Iris pigment epithelial cell (primary cell): ENCODE measurements at regions not wholly inside any gene's neighbourhood (a gene's known extent, or its start where the extent isn't known, plus 50 kb on each side); places are given as distances from the start of the nearest gene placed in this dataset.

Experiments
- DNase-seq: peaks from one replicate; pipeline ENCODE4 v3.0.0-alpha.2; 2011; ENCODE audit warnings: low read depth

DNA sequence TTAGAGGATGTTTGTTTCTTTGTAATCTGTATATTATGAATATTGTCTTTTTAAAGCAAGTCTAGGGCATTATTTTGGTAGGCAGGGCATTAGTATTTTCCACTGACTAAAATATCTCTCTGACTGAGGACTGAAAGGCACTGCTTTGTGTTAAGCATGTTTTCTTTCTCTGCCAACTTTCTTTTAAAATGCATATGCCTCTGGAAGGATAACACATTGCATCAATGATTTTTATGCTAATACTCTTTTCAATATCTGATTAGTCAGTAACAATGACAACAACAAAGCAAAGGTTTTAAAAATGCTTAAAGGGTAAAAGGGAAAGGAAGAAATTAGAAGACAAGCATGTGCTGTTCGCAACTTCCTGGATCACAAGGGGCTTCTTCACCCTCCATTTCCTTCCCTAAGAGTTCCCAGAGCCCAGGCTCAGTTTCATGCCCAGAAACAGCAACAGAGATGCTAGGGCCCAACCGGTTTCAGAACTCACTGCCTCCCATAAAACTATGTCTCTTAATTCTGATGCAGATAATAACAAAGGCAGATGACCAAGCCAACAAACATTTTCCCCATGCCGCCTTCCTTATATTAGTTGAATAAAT, 786.8 kb upstream of the ACVR2A start:
- no peak for DNase-seq

DNA sequence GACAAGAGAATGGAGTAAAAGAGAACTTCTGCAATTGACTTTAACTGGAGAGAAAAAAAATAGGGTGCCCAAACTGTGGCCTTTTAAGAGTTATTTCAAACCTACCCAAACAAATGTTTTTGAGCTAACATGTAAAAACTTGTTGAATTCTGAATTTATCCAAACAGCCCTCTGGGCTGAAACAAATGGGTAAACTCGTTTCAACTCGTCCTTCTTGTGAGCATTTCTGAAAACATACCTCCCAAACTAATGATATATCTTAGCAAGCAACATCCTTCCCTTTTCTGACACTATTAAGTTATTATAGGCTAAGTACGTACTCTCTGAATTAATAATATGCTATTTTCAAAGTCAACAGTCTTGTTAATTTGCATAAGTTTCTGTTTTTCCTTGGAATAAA, 793.0 kb upstream of the ACVR2A start:
- DNase-seq = no peak

DNA sequence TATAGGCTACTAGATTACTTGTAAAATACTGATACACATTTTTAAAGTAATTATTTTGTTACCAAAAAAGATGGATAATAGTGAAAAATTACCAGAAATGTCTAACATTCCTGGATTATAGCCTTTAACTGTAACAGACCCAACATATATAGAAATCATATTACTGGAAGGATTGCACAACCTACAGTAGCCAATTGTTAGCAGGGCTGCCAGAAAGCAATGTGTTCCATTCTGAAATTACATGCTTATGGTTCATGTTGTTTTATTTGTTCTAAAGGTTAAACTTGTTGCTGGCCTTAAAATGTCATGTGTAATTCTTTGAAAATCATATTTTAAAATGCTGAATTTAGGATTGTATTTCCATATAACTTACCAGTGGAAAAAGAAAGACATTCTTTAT, 793.6 kb upstream of the ACVR2A start:
- DNase-seq = peak; percentile 72

DNA sequence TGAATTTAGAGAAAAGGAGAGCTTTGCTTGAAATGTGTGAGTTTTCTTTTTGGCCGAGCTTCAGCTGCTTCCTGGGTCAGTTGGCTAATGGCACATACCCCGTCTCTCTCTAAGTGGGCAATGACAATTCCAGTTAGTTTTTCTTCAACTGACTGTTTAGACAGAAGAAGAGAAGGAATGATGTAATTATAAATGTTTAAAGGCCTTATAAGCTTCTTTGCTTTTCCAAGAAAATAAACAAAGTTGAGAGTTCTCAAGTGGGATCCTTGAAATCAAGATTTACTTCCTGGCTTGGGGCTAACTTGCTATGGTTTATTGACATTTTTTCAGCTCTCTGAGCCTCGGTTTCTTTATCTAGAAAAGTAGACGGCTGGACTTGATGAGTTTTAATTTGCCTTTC, 794.9 kb upstream of the ACVR2A start:
- DNase-seq = peak; percentile 17

DNA sequence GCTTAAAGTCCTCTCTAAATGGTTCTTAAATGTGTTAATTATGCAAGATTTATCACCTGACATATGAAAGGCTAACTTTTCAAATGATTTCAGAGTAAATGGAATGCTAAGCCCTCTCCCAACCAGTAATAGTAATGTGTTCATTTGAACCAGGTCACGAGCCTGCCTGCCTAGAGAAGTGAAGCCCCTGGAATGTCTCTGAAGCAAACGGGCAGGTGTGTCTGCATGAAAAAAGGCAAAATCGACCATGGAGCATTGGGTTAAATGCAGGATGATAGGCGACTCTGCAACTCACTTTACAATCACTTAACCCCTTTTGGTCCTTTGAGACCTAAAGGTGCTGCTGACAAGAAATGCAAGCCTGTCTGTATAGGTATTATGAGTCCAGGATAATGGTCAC, 798.4 kb upstream of the ACVR2A start:
- no peak for DNase-seq

DNA sequence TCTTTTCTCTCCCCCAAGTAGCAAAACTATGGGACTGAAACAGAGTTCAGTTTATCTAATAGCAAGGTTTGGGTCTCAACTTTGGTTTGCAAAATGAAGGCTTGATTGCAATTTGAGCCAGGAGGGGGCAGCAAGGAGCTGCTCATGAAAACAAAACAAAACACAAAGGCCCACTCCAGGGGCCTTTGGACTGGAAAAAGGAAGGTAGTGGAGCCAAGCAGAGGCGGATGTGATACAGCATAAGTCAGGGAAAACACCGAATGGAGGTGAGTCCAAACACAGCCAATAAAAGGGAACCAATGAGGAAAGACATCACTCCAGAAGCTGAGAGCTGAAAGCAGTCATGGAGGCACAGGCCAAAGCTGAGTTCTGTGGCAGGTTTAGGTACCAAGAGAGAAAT, 799.7 kb upstream of the ACVR2A start:
- peak; percentile 43 for DNase-seq

DNA sequence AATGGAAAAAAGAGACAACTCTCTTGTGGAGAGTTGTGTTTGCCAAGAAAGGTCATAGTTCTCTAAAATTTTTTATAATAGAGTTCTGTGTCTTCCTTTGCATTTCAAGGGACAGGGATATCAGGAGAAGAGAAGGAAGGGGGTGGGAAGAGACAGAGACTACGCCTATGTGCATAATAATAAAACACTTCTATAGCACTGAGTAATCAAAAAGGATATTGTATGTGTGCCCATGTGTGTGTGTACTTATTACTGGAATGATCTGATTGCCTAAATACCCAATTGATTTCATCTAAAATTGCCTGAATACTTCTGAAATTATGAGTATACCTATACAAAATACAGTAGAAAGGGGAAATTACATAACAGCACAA, 803.7 kb upstream of the ACVR2A start:
- DNase-seq = no peak

DNA sequence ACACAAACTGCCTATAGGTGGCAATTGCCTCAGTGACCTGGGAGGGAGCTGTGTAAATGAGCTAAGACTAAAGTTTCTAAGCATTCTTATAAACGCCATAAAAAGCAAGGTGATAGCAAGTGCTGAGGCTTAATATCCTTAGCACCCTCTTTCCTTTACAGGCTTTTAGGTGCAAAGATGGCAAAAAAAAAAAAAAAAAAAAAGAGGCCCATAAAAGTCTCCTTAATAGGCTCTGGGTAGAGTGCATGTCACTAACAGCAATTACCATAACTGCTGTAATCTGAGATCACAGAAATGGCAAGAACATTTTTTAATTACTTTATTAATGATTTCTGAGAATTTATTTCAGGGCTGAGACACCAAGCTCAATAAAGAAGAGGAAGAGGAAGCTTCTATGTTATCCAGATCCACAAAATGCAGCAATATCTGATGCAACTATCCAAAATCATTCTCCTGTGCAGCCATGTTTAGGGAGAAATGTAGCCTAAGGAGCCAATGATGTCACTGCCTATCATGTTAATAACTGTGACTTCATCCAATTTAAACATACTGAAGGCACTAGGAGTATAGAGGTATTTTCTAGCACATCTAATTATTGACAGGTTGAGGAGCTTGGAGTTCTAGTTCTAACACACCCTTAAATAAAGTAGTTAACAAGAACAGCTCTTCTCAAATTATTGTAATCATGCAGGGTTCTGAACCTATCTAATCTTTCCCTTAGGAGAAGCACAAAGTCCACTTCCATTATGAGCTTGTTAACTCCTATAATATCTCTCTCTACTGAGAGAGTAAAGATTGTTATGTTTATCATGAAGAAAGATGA, 804.3 kb upstream of the ACVR2A start:
- DNase-seq = no peak

DNA sequence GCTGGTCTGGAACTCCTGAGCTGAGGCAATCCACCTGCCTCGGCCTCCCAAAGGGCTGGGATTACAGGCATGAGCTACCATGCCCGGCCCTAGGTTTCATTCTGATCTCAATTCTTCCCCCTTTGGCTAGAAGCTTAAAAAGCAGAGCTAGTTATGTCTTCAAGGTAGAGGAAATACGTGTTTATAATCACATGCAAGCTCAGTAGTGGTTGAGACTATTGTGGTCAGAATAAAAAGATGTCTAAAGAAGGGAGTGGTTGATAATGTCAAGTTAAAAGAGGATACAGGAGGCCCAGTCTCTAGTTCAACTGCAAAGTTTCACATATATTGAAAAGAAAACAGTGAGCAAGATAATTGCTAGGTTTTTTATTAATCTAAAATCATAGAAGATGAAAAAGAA, 807.8 kb upstream of the ACVR2A start:
- no peak for DNase-seq

DNA sequence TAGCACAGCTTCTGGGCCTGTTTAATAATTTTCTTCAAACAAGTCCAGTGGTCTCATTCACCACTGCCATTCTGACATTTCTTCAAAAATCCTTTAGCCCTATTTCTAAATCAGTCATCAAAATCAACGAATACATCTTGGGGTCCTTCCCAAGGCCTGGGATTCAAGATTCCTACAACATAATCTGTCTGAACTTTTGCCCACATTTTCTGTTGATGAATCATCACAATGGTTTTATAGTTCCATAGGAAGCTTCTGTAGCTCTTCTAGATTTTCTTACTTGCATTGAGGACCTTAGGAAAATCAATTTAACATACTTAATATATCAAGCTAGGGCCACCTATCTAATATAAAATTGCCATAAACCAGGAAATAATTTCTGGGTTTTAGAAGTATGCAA, 811.8 kb upstream of the ACVR2A start:
- peak; percentile 38 for DNase-seq

DNA sequence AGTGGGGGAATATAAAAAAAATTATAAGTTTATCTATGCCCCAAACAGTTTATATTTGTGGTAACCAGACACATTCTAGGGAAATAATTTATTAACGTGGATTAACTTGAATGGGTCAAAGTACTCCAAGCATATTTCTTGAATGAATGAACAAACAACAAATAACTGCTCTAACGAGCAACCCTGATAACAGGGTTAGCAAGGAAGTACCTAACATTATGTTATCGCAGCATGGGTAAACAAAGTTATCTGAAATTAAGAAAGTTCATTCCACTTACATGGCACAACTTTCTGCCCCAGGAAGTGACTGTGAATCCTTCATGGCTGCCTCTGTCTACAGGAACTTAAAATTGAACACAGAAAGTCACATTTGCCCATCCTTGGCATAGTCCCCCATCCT, 812.9 kb upstream of the ACVR2A start:
- DNase-seq = no peak

DNA sequence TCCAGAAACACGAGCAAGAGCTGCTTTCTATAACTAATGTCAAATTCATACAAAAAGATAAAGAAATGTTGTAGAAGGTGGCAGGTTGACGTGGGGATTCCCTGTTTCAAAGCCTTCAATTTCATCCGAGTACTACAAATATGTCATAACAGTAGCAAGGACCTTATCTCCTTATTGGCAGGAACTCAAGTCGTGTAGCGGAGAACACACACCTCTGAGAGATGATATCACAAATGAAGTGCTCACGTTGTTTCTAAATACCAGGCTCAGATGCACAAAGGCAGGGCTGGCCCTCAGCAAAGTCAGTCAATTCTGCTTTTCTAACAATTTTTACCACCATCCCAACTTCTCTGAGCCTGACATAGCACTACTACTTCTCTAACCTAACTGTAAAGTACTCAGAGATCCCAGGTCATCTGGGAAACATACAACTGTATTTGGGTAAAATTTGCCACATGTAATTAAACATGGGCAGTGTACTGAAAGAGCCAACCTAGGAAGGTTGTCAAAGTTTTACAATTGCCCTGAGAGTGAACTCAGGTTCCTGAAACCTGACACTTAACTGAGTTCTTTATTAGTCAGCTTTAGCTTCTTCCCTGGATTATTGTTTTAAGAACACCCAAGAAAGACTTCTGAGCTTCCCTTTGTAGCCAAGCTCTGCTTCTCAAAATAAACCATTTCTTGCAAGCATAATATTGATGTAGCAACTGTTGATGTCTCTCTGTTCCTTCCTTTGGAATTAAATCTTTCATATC, 813.7 kb upstream of the ACVR2A start:
- DNase-seq = peak; percentile 89

DNA sequence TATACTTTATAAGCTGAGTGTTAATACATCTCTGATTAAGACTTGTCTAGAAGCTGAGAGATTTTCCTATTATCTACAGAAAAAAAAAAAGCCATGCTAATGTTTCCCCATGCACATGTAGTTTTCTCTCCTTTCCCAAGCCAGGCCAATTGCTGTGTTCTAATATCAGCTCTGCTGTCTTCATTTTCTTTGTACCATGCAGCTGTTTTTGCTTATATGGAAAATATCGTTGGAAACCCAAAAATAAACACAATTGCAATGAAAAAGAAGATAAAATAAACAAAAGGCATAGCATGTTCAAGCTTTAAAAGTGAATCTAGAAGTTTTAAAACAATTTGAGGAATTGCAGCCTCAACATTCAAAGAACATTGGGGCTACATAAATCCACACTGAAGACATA, 817.4 kb upstream of the ACVR2A start:
- no peak for DNase-seq

DNA sequence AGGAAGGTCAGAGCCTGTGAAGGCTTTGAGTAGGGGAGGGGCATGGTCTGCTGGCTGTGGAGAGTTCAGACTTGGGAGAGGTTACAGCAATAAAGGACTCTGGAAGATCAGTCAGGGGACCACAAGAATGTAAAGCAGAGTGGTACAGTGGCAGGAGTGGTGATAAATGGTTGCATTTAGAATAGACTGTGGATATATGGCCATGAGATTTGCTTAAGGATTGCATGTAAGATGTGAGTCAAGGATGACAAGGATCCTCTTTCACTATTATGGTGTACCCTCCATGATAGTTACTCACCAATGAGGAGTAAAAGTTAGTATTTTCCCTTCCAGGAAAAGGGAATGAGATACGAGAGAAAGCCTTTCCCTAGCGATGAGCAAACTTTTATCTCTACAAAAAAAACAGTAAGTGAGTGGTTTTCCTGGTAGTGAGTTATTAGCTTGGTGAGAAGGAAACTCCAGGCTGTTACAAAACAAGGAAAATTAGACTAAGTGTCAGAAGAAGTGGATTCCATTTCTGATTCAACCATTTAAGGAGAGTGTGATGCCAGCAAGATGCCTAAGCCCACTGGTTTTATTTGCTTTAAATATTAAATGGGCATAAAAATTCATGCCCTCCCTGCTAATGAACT, 818.0 kb upstream of the ACVR2A start:
- DNase-seq = peak; percentile 72

DNA sequence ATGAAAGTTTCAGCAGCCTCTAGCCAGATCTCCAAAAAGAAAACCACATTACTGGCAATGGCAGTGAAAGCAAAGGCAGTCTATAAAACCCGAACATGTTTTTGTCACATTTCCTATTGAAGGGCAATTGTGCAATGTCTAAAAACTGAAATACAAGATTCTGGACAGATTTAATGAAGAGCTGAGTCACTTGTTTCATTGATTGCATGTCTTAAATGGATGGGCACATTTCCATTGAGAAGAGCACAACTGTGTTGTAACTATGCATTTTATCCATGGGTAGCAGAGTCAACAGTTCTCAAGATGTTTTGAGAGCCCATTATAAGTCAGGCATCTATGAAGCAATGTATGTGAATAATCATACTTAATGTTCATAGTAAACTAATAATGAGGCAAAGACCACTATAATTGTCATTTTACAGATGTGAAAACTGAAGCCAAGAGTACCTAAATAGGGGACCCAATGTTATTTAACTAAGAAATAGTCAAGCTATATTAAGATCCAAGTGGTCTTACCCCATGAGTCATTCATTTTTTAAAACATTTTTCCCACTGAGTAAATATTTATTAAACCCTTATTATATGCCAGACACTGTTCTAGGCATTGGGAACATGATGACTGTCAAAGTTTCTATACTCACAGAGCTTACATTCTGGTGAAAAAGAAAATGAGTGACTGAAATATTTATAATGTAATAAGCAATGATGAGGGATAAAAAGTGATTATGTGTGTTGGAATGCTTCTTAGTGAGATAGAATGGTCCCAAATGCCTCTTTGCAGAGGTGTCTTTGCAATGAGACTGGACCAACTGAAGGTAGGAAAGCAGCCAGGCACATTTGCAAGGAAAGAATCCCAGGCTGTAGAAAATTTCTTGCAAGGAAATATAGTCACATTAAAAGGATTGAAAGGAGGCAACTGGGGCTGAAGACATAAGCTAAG, 818.9 kb upstream of the ACVR2A start:
- DNase-seq = peak; percentile 81

DNA sequence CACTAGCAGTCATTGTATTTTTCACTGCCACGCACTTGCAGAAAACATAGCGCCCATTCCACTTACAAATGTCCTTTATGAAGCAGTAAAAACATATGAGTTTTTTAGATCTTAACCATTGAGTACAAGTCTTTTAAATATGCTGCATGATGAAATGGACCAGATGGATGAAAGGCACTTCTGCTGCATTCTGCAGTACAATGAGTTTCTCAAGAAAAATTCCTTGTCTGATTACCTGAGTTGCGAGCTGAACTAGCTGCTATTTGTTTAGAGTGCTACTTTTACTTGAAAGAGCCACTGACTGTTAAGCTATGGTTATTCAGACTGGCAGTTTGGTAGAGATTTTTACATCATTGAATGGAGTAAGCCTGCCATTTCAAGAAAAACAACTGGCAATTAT, 825.5 kb upstream of the ACVR2A start:
- no peak for DNase-seq

DNA sequence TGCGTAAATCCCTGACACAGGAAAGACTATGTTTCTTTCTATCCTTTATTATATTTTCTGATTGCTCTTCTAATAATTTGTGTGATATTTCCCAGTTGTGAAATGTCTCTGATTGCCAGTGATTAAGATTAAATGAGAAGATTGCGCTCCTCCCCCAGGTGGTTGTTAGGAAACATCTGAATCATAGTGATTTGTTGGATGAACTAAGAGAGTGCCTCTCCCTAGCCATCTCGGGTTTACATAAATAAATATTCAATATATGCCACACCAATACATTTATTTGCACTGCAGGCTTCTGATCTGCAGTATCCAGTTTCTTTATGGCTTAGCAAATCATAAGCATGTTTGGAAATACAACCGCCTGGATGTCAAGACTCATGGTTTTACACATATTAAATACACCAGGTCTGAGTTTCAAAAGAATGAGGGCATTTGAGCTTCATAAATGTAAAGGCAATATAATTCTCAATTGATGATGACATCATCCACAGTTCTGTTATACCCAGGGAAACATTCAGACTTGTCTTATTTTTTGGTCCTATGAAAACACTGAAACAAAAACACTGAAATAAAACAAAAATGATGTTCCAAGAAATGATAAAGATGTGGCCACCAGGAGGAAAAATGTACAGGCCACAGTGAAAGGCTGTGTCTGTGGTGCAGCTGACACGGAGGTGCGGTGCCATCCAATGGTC, 826.7 kb upstream of the ACVR2A start:
- peak; percentile 63 for DNase-seq

DNA sequence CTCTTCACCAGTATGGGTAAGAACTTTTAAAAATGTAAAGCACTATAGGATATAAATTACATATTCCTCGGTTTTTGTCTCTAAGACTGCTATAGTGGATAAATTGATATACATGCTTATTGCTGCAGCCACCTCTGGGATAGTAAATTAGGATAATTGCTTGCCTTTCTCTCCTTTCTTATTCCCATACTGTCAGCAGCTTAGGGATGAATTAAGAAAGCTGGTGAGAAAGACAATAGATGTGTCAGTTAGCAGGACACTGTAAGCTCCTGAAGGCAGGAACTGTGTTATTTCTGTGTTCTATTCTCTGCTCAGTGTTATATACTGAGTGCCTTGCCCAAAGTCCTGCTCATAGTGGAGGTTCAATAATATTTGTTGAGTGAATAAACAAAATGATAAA, 828.6 kb upstream of the ACVR2A start:
- no peak for DNase-seq

DNA sequence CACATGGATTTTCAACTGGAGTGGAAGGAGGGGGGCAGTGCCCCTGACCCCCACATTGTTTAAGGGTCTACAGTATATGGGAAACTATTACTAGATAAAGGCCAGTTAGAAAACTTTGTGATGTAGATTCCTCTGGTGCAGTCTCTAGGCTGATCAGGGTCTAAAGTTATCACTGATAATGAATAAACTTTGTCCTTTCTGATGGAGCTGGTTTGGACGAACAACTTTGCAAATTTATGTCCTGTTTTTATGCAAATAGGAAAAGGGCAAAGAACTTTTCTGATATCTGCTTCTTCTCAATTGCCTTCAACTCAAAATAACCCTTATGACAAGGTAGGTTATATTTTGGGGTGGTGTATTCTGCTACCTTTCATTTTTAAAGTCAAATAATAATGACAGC, 829.2 kb upstream of the ACVR2A start:
- DNase-seq = no peak

DNA sequence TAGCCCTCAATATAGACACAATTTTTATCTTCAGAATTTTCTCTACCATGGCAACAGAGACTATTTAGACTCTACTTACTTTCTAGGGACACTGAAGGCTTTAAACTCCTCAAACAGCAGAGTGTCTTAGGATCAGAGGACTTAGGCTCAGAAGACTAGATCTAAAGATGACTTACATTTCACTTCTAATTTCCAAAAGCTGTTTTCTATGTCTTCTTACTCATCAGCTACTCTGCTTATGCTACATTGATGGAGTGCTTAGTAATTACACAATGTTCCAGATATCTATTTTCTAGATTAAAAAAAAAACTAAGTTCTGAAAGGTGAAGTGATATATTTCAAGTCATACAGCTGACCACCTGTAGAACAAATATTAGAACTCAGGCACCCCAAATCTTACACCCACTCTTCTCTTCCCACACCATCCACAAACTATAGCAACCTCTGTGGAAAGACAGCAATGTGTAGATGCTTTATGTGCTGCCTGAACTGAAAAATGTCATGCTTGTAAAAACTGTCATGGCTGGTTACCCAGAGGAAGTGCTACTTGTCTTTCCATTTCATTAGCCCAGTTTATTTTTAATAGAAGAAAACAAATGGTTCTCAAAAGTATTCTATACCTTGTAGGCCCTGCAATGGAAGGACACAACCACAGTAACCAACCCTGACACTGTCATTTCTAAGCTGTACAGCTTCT, 831.0 kb upstream of the ACVR2A start:
- no peak for DNase-seq
